Activated naive CD8-positive, alpha-beta T cell (primary cell): ENCODE measurements at regions not wholly inside any gene's neighbourhood (a gene's known extent, or its start where the extent isn't known, plus 50 kb on each side); places are given as distances from the start of the nearest gene placed in this dataset.

Source experiments
- H3K27ac Mint-ChIP-seq: one replicate; pipeline ENCODE4 v1.8.0; 2021; ENCODE audit warnings: mixed read lengths
- H3K27me3 Mint-ChIP-seq: one replicate; pipeline ENCODE4 v1.8.0; 2021; ENCODE audit warnings: mixed read lengths
- H3K36me3 Mint-ChIP-seq: one replicate; pipeline ENCODE4 v1.8.0; 2021; ENCODE audit warnings: mixed read lengths
- H3K4me1 Mint-ChIP-seq: one replicate; pipeline ENCODE4 v1.8.0; 2021; ENCODE audit warnings: low read depth, mixed read lengths
- H3K4me3 Mint-ChIP-seq: one replicate; pipeline ENCODE4 v1.8.0; 2021; ENCODE audit warnings: mild to moderate bottlenecking, mixed read lengths
- H3K9me3 Mint-ChIP-seq: one replicate; pipeline ENCODE4 v1.8.0; 2021; ENCODE audit warnings: low read depth, mixed read lengths

- Mint-ChIP-seq H3K36me3 (peaks cover 2% of the 10 kb centered on the region), H3K9me3 (no peaks in the 10 kb centered on the region), H3K4me1 (no peaks in the 10 kb centered on the region), H3K27ac (no peak overlapping the region), H3K4me3 (no peak overlapping the region), H3K27me3 (peaks cover 4% of the 10 kb centered on the region)
These were observed 300.4 kb downstream of the SNAPC1 start for GRCh38 chr14:62062645-62063044.

GRCh38 chr14:62064751-62065323 lies 302.6 kb downstream of the SNAPC1 start:
- peaks cover 6% of the 10 kb centered on the region for H3K27me3 Mint-ChIP-seq
- no peak overlapping the region for H3K4me3 Mint-ChIP-seq
- no peaks in the 10 kb centered on the region for H3K4me1 Mint-ChIP-seq
- no peak overlapping the region for H3K27ac Mint-ChIP-seq
- no peaks in the 10 kb centered on the region for H3K9me3 Mint-ChIP-seq
- H3K36me3 Mint-ChIP-seq, result no peaks in the 10 kb centered on the region

- Mint-ChIP-seq H3K4me1 (no peaks in the 10 kb centered on the region), H3K27ac (no peak overlapping the region), H3K36me3 (no peaks in the 10 kb centered on the region), H3K4me3 (no peak overlapping the region), H3K9me3 (no peaks in the 10 kb centered on the region), H3K27me3 (peaks cover 3% of the 10 kb centered on the region)
These were observed 304.1 kb downstream of the SNAPC1 start for GRCh38 chr14:62066304-62066703.

- Mint-ChIP-seq H3K4me1 (no peaks in the 10 kb centered on the region), H3K27ac (no peak overlapping the region), H3K9me3 (no peaks in the 10 kb centered on the region), H3K36me3 (no peaks in the 10 kb centered on the region), H3K27me3 (peaks cover 1% of the 10 kb centered on the region), H3K4me3 (no peak overlapping the region)
These were observed 308.8 kb downstream of the SNAPC1 start for GRCh38 chr14:62071039-62071438.

- H3K27me3 Mint-ChIP-seq, result no peaks in the 10 kb centered on the region
- H3K27ac Mint-ChIP-seq, result no peak overlapping the region
- no peaks in the 10 kb centered on the region for H3K9me3 Mint-ChIP-seq
- H3K4me1 Mint-ChIP-seq, result peaks cover 29% of the 10 kb centered on the region
- H3K4me3 Mint-ChIP-seq, result no peak overlapping the region
- no peaks in the 10 kb centered on the region for H3K36me3 Mint-ChIP-seq
These were observed 314.1 kb downstream of the SNAPC1 start for GRCh38 chr14:62076368-62076767.

GRCh38 chr14:62076825-62077605 lies 314.8 kb downstream of the SNAPC1 start:
- Mint-ChIP-seq H3K9me3 (no peaks in the 10 kb centered on the region), H3K4me1 (peaks cover 35% of the 10 kb centered on the region), H3K27me3 (no peaks in the 10 kb centered on the region), H3K4me3 (no peak overlapping the region), H3K27ac (no peak overlapping the region), H3K36me3 (no peaks in the 10 kb centered on the region)

- Mint-ChIP-seq H3K36me3 (no peaks in the 10 kb centered on the region), H3K27ac (no peak overlapping the region), H3K27me3 (no peaks in the 10 kb centered on the region), H3K4me3 (peak overlapping the region; percentile 27), H3K9me3 (no peaks in the 10 kb centered on the region), H3K4me1 (peaks cover 36% of the 10 kb centered on the region)
These were observed 315.5 kb downstream of the SNAPC1 start for GRCh38 chr14:62077676-62078261.

- Mint-ChIP-seq H3K36me3 (no peaks in the 10 kb centered on the region), H3K4me1 (peaks cover 36% of the 10 kb centered on the region), H3K4me3 (no peak overlapping the region), H3K27me3 (no peaks in the 10 kb centered on the region), H3K27ac (no peak overlapping the region), H3K9me3 (no peaks in the 10 kb centered on the region)
These were observed 316.8 kb downstream of the SNAPC1 start for GRCh38 chr14:62079038-62079437.

GRCh38 chr14:62081012-62081612 lies 318.9 kb downstream of the SNAPC1 start:
- peaks cover 36% of the 10 kb centered on the region for H3K4me1 Mint-ChIP-seq
- no peak overlapping the region for H3K27ac Mint-ChIP-seq
- no peak overlapping the region for H3K4me3 Mint-ChIP-seq
- no peaks in the 10 kb centered on the region for H3K9me3 Mint-ChIP-seq
- peaks cover 3% of the 10 kb centered on the region for H3K36me3 Mint-ChIP-seq
- no peaks in the 10 kb centered on the region for H3K27me3 Mint-ChIP-seq

GRCh38 chr14:62081951-62082350 lies 319.7 kb downstream of the SNAPC1 start:
- Mint-ChIP-seq H3K4me1 (peaks cover 28% of the 10 kb centered on the region), H3K9me3 (no peaks in the 10 kb centered on the region), H3K4me3 (no peak overlapping the region), H3K36me3 (peaks cover 3% of the 10 kb centered on the region), H3K27ac (no peak overlapping the region), H3K27me3 (peaks cover 3% of the 10 kb centered on the region)

GRCh38 chr14:62082779-62083178 lies 320.6 kb downstream of the SNAPC1 start:
- H3K4me3 Mint-ChIP-seq, result no peak overlapping the region
- peaks cover 19% of the 10 kb centered on the region for H3K4me1 Mint-ChIP-seq
- no peaks in the 10 kb centered on the region for H3K9me3 Mint-ChIP-seq
- H3K36me3 Mint-ChIP-seq, result peaks cover 3% of the 10 kb centered on the region
- H3K27me3 Mint-ChIP-seq, result peaks cover 3% of the 10 kb centered on the region
- H3K27ac Mint-ChIP-seq, result no peak overlapping the region

GRCh38 chr14:62084020-62084419 lies 321.8 kb downstream of the SNAPC1 start:
- no peaks in the 10 kb centered on the region for H3K9me3 Mint-ChIP-seq
- no peak overlapping the region for H3K4me3 Mint-ChIP-seq
- peaks cover 3% of the 10 kb centered on the region for H3K27me3 Mint-ChIP-seq
- H3K36me3 Mint-ChIP-seq, result peaks cover 3% of the 10 kb centered on the region
- no peak overlapping the region for H3K27ac Mint-ChIP-seq
- H3K4me1 Mint-ChIP-seq, result peaks cover 8% of the 10 kb centered on the region

- Mint-ChIP-seq H3K27me3 (peaks cover 6% of the 10 kb centered on the region), H3K4me3 (no peak overlapping the region), H3K9me3 (peaks cover 5% of the 10 kb centered on the region), H3K36me3 (peaks cover 7% of the 10 kb centered on the region), H3K4me1 (no peaks in the 10 kb centered on the region), H3K27ac (no peak overlapping the region)
These were observed 325.0 kb downstream of the SNAPC1 start for GRCh38 chr14:62087191-62087590.

GRCh38 chr14:62093736-62094135 lies 331.5 kb downstream of the SNAPC1 start:
- Mint-ChIP-seq H3K27ac (no peak overlapping the region), H3K27me3 (peaks cover 6% of the 10 kb centered on the region), H3K4me3 (no peak overlapping the region), H3K4me1 (no peaks in the 10 kb centered on the region), H3K9me3 (peaks cover 5% of the 10 kb centered on the region), H3K36me3 (peaks cover 7% of the 10 kb centered on the region)

- Mint-ChIP-seq H3K27ac (no peak overlapping the region), H3K9me3 (no peaks in the 10 kb centered on the region), H3K4me1 (no peaks in the 10 kb centered on the region), H3K27me3 (peaks cover 5% of the 10 kb centered on the region), H3K36me3 (peaks cover 2% of the 10 kb centered on the region), H3K4me3 (no peak overlapping the region)
These were observed 334.9 kb downstream of the SNAPC1 start for GRCh38 chr14:62097072-62097471.
